ENCODE measurements at regions not wholly inside any gene's neighbourhood (a gene's known extent, or its start where the extent isn't known, plus 50 kb on each side); places are given as distances from the start of the nearest gene placed in this dataset.

DNA sequence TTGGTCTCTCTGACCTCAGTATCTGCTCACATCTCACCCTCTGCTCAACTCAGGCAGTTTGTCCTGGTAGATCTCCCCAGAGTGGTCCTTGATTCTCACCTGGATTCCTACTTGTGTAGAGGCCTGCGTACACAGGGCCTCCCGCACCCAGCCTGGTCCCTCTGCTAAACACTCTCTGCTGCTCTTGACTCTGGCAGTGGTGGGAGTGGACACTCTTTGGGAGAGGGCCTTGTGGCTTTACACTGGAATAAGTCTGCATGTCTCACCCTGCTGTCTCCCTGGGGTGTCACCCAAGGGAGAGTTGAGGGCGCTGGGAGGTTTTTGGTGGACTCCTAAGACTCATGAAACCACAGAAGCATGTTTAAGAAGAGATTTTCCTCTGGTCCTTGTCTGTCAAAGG lies 57.3 kb upstream of the ECI2 start:
- H3K27me3 ChIP-seq (ENCODE audit: insufficient read depth, low read depth, severe bottlenecking), result no peaks in the 10 kb centered on the region
- no peak overlapping the region for H3K4me3 ChIP-seq (ENCODE audit: low read depth, low read length)
- no peak for TF ChIP-seq CTCF (IDR thresholded peaks at IDR 0.05; ENCODE audit: low read depth, low read length)
- H3K36me3 ChIP-seq, result no peaks in the 10 kb centered on the region
- H3K9me3 ChIP-seq (ENCODE audit: severe bottlenecking), result peaks cover 2% of the 10 kb centered on the region
- H3K27ac ChIP-seq, result no peak overlapping the region
- no peak for DNase-seq

- H3K9me3 ChIP-seq (ENCODE audit: severe bottlenecking), result peaks cover 2% of the 10 kb centered on the region
- no peak overlapping the region for H3K4me3 ChIP-seq (ENCODE audit: low read depth, low read length)
- no peaks in the 10 kb centered on the region for H3K36me3 ChIP-seq
- TF ChIP-seq CTCF (IDR thresholded peaks at IDR 0.05; ENCODE audit: low read depth, low read length), result no peak
- no peaks in the 10 kb centered on the region for H3K27me3 ChIP-seq (ENCODE audit: insufficient read depth, low read depth, severe bottlenecking)
- H3K27ac ChIP-seq, result no peak overlapping the region
- DNase-seq, result no peak
Observed at GRCh38 chr6:4192173-4192572, 56.8 kb upstream of the ECI2 start.

GRCh38 chr6:4191271-4191721 lies 55.9 kb upstream of the ECI2 start:
- Histone ChIP-seq H3K4me3 (ENCODE audit: low read depth, low read length) (no peak overlapping the region), H3K9me3 (ENCODE audit: severe bottlenecking) (peaks cover 2% of the 10 kb centered on the region), H3K27ac (no peak overlapping the region), H3K27me3 (ENCODE audit: insufficient read depth, low read depth, severe bottlenecking) (no peaks in the 10 kb centered on the region), H3K36me3 (no peaks in the 10 kb centered on the region)
- no peak for DNase-seq
- no peak for TF ChIP-seq CTCF (IDR thresholded peaks at IDR 0.05; ENCODE audit: low read depth, low read length)

- no peaks in the 10 kb centered on the region for H3K36me3 ChIP-seq
- no peaks in the 10 kb centered on the region for H3K27me3 ChIP-seq (ENCODE audit: insufficient read depth, low read depth, severe bottlenecking)
- no peak overlapping the region for H3K27ac ChIP-seq
- no peak overlapping the region for H3K4me3 ChIP-seq (ENCODE audit: low read depth, low read length)
- no peak for TF ChIP-seq CTCF (IDR thresholded peaks at IDR 0.05; ENCODE audit: low read depth, low read length)
- peaks cover 2% of the 10 kb centered on the region for H3K9me3 ChIP-seq (ENCODE audit: severe bottlenecking)
- DNase-seq, result no peak
Observed at GRCh38 chr6:4189249-4189648, 53.9 kb upstream of the ECI2 start.

GRCh38 chr6:4188801-4189200 lies 53.4 kb upstream of the ECI2 start:
- no peak for TF ChIP-seq CTCF (IDR thresholded peaks at IDR 0.05; ENCODE audit: low read depth, low read length)
- Histone ChIP-seq H3K27ac (no peak overlapping the region), H3K9me3 (ENCODE audit: severe bottlenecking) (peaks cover 2% of the 10 kb centered on the region), H3K4me3 (ENCODE audit: low read depth, low read length) (no peak overlapping the region), H3K36me3 (no peaks in the 10 kb centered on the region), H3K27me3 (ENCODE audit: insufficient read depth, low read depth, severe bottlenecking) (no peaks in the 10 kb centered on the region)
- no peak for DNase-seq

GRCh38 chr6:4187480-4187879 lies 52.1 kb upstream of the ECI2 start:
- no peak for TF ChIP-seq CTCF (IDR thresholded peaks at IDR 0.05; ENCODE audit: low read depth, low read length)
- no peak for DNase-seq
- no peaks in the 10 kb centered on the region for H3K27me3 ChIP-seq (ENCODE audit: insufficient read depth, low read depth, severe bottlenecking)
- H3K27ac ChIP-seq, result no peak overlapping the region
- H3K4me3 ChIP-seq (ENCODE audit: low read depth, low read length), result no peak overlapping the region
- peaks cover 2% of the 10 kb centered on the region for H3K9me3 ChIP-seq (ENCODE audit: severe bottlenecking)
- no peaks in the 10 kb centered on the region for H3K36me3 ChIP-seq

Measured in WERI-Rb-1 (cell line).